Panc1 (cell line): ENCODE measurements at regions not wholly inside any gene's neighbourhood (a gene's known extent, or its start where the extent isn't known, plus 50 kb on each side); places are given as distances from the start of the nearest gene placed in this dataset.

Experiments
- ATAC-seq: fragments of 200-7000 bp; cut with Tn5 transposase; 2 replicates; pipeline ENCODE4 v1.9.1; 2020; ENCODE audit warnings: mild to moderate bottlenecking, moderate library complexity
- BruUV-seq: library from RNA; stranded (reverse); fragments of 400-500 nt; replicated peaks from 2 replicates; lab custom pipeline; 2021; lab: Mats Ljungman, UMichigan
- CTCF ChIA-PET: fragments of 300-600 bp; sonication (Branson Sonifier 250); formaldehyde crosslinking; loops from one replicate; lab custom pipeline; 2022; ENCODE audit warnings: antibody characterized with exemption; lab: Charles Lee
- POLR2A ChIA-PET: fragments of 300-600 bp; sonication (Branson Sonifier 250); formaldehyde crosslinking; loops from one replicate; lab custom pipeline; 2022; ENCODE audit warnings: antibody characterized with exemption; lab: Charles Lee
- DNase-seq: peaks from one replicate; pipeline ENCODE4 v3.0.0-alpha.2; 2010; ENCODE audit warnings: low read depth, low spot score
- H3K27ac ChIP-seq: 2 replicates; pipeline ENCODE4 v1.5.1; 2011; ENCODE audit warnings: mild to moderate bottlenecking, low read length, inconsistent platforms
- H3K27me3 ChIP-seq: fragments of 200-500 bp; sonication (Bioruptor generic); 2 replicates; pipeline ENCODE4 v1.6.0; 2014; ENCODE audit warnings: low read length, inconsistent platforms; ENCODE audit not compliant: control insufficient read depth, insufficient read depth
- H3K36me3 ChIP-seq: fragments of 200-500 bp; sonication (Bioruptor generic); 2 replicates; pipeline ENCODE4 v1.5.1; 2014; ENCODE audit warnings: inconsistent platforms, mild to moderate bottlenecking, low read length, moderate library complexity; ENCODE audit not compliant: control insufficient read depth, insufficient read depth
- H3K4me1 ChIP-seq: 2 replicates; pipeline ENCODE4 v1.5.1; 2011; ENCODE audit warnings: inconsistent platforms, mild to moderate bottlenecking, low read length, moderate library complexity; ENCODE audit not compliant: control insufficient read depth, insufficient read depth
- H3K4me3 ChIP-seq, 2 experiments: 2 replicates each; pipeline ENCODE4 v1.5.1; 2011 to 2012; ENCODE audit warnings: low read depth in 2 of 2, low read length in 2 of 2, mild to moderate bottlenecking in 2 of 2, inconsistent platforms in 1 of 2, moderate library complexity in 1 of 2
- H3K9me3 ChIP-seq: fragments of 200-500 bp; sonication (Bioruptor generic); 2 replicates; pipeline ENCODE4 v1.5.1; 2014; ENCODE audit warnings: low read depth, mild to moderate bottlenecking, inconsistent platforms, low read length, moderate library complexity; ENCODE audit not compliant: control insufficient read depth, insufficient read depth
- CTCF ChIP-seq: fragments of 450-650 bp; IDR thresholded peaks from 2 replicates; pipeline ENCODE4 v1.5.1; 2017; ENCODE audit warnings: mild to moderate bottlenecking
- POLR2AphosphoS5 ChIP-seq: IDR thresholded peaks from 2 replicates; pipeline ENCODE4 v1.6.1; 2012; ENCODE audit warnings: mild to moderate bottlenecking, low read depth, low read length, moderate library complexity
- REST ChIP-seq, 2 experiments: IDR thresholded peaks; 2 replicates each; pipeline ENCODE4 v1.6.1; 2011 to 2012; ENCODE audit warnings: low read depth in 2 of 2, control low read depth in 1 of 2, low read length in 1 of 2, mild to moderate bottlenecking in 1 of 2, moderate library complexity in 1 of 2; ENCODE audit not compliant: insufficient read depth in 1 of 2
- SIN3A ChIP-seq: IDR thresholded peaks from 2 replicates; pipeline ENCODE4 v1.6.1; 2012; ENCODE audit warnings: low read depth, mild to moderate bottlenecking, low read length, moderate library complexity, borderline replicate concordance; ENCODE audit not compliant: insufficient read depth
- TCF7L2 ChIP-seq: IDR thresholded peaks from 2 replicates; pipeline ENCODE4 v1.6.1; 2011; ENCODE audit warnings: mild to moderate bottlenecking, low read depth, low read length, inconsistent platforms
- in situ Hi-C: cut with HindIII; loops from 2 replicates; pipeline ENCODE4 v1.10.0; 2016; ENCODE audit warnings: low sequenced_read_pairs, low pct_unique_long_range_greater_than_20kb
- intact Hi-C: fragments of 100-400 bp; cut with micrococcal nuclease; formaldehyde crosslinking; loops from one replicate; pipeline ENCODE4 v1.10.0; 2022; ENCODE audit not compliant: unreplicated experiment

GRCh38 chr13:85537601-85538000 lies 261.6 kb downstream of the SLITRK6 start:
- CTCF ChIA-PET = no interaction called here
- H3K36me3 ChIP-seq = no peaks in the 10 kb centered on the region
- no TSS peak for BruUV-seq

GRCh38 chr13:85536706-85537105 lies 262.5 kb downstream of the SLITRK6 start:
- Histone ChIP-seq H3K4me1 (no peaks in the 10 kb centered on the region), H3K27ac (no peak overlapping the region), H3K27me3 (no peaks in the 10 kb centered on the region), H3K4me3 (no peak overlapping the region), H3K36me3 (no peaks in the 10 kb centered on the region), H3K9me3 (no peaks in the 10 kb centered on the region)
- BruUV-seq = no TSS peak
- in situ Hi-C loops (no loop called here), intact Hi-C loops (no loop called here)
- peak; percentile 10 for DNase-seq
- no peak for ATAC-seq
- POLR2A ChIA-PET = no interaction called here
- TF ChIP-seq REST (IDR thresholded peaks at IDR 0.05; ENCODE audit: insufficient read depth in 1 of 2, low read depth in 2 of 2, low read length in 1 of 2) (no peak), TCF7L2 (no peak), CTCF (no peak), SIN3A (no peak), POLR2AphosphoS5 (no peak)
- CTCF ChIA-PET = no interaction called here

More at GRCh38 chr13:85537601-85538000, 261.6 kb downstream of the SLITRK6 start:
- TF ChIP-seq CTCF (no peak), REST (IDR thresholded peaks at IDR 0.05; ENCODE audit: insufficient read depth in 1 of 2, low read depth in 2 of 2, low read length in 1 of 2) (no peak), SIN3A (no peak), POLR2AphosphoS5 (no peak), TCF7L2 (no peak)
- POLR2A ChIA-PET = no interaction called here
- DNase-seq (no peak), ATAC-seq (no peak)
- intact Hi-C loops = no loop called here
- no peak overlapping the region for H3K4me3 ChIP-seq
- no peaks in the 10 kb centered on the region for H3K4me1 ChIP-seq
- H3K27me3 ChIP-seq = no peaks in the 10 kb centered on the region
- in situ Hi-C loops = no loop called here
- no peak overlapping the region for H3K27ac ChIP-seq
- H3K9me3 ChIP-seq = no peaks in the 10 kb centered on the region
